ENCODE measurements at regions not wholly inside any gene's neighbourhood (a gene's known extent, or its start where the extent isn't known, plus 50 kb on each side); places are given as distances from the start of the nearest gene placed in this dataset.

DNA sequence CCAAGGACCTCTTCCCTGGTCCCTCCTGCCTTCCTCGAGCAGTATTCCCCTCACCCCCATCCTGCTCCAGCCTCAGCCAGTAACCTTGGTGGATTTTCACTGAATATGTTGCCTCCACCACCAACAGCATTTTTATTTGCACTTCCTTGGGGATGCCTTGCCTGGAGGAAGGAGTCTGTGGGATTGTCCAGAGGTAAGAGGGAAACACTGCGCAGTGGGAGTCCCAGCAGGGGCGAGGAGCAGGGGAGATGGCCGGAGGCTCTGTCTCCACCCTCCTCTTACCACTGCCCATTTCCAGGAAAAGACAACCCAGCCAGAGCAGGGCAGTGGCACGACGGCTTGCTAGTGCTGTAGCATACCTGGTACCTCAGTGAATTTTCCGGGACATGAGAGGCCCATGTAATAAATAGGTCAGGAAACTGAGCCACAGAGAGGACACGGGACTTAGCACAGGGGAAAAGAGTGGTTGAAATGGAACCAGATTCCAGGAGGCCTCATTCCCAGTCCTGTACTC lies 388.2 kb upstream of the PODXL start:
- BruUV-seq (replicated peaks), result no TSS peak
- no peak overlapping the region for H3K4me3 ChIP-seq
- H4K20me1 ChIP-seq (ENCODE audit: insufficient read depth), result no peaks in the 10 kb centered on the region
- no peaks in the 10 kb centered on the region; the same call in 1 of the 2 replicates for H3F3A ChIP-seq (ENCODE audit: insufficient read depth, low read depth)
- intact Hi-C loops (cut with micrococcal nuclease; ENCODE audit: unreplicated experiment), result loop anchor here (1.0 to 5.0 kb wide), 6 partner anchors 83 to 636 kb away; no protein-coding TSS in a partner anchor
- no peaks in the 10 kb centered on the region for H3K36me3 ChIP-seq (ENCODE audit: low read depth)
- CTCF ChIA-PET, result interaction anchor here (0.6 to 1.3 kb wide), 4 partner anchors 104 to 576 kb away, joined by 3 to 9 read pairs (median 4); no protein-coding TSS in a partner anchor
- POLR2A ChIA-PET (ENCODE audit: unreplicated experiment), result no interaction called here
- no peak for TF ChIP-seq EZH2 (IDR thresholded peaks at IDR 0.05; ENCODE audit: low read depth)
- TF ChIP-seq, protein P1, sequence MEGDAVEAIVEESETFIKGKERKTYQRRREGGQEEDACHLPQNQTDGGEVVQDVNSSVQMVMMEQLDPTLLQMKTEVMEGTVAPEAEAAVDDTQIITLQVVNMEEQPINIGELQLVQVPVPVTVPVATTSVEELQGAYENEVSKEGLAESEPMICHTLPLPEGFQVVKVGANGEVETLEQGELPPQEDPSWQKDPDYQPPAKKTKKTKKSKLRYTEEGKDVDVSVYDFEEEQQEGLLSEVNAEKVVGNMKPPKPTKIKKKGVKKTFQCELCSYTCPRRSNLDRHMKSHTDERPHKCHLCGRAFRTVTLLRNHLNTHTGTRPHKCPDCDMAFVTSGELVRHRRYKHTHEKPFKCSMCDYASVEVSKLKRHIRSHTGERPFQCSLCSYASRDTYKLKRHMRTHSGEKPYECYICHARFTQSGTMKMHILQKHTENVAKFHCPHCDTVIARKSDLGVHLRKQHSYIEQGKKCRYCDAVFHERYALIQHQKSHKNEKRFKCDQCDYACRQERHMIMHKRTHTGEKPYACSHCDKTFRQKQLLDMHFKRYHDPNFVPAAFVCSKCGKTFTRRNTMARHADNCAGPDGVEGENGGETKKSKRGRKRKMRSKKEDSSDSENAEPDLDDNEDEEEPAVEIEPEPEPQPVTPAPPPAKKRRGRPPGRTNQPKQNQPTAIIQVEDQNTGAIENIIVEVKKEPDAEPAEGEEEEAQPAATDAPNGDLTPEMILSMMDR (conservative IDR thresholded peaks at IDR 0.05), result no peak
- 0 out of 2 replicates have a peak, but pooled peaks cover 11% of the 10 kb centered on the region for H3K4me1 ChIP-seq (replicated peaks; ENCODE audit: insufficient read depth)
- no peaks in the 10 kb centered on the region; the same call in 1 of the 2 replicates for H3K9me3 ChIP-seq (ENCODE audit: insufficient read depth, low read depth)
- H2AFZ ChIP-seq, result no peak overlapping the region
- no peaks in the 10 kb centered on the region for H3K9me2 ChIP-seq (ENCODE audit: insufficient read depth)
- DNase-seq, result no peak
- peaks cover 57% of the 10 kb centered on the region for H3K27me3 ChIP-seq (ENCODE audit: insufficient read depth, low read depth)
- no peak overlapping the region for H3K27ac ChIP-seq
- no peak overlapping the region for H3K4me2 ChIP-seq
- H3K79me2 ChIP-seq (ENCODE audit: low read depth), result no peaks in the 10 kb centered on the region

DNA sequence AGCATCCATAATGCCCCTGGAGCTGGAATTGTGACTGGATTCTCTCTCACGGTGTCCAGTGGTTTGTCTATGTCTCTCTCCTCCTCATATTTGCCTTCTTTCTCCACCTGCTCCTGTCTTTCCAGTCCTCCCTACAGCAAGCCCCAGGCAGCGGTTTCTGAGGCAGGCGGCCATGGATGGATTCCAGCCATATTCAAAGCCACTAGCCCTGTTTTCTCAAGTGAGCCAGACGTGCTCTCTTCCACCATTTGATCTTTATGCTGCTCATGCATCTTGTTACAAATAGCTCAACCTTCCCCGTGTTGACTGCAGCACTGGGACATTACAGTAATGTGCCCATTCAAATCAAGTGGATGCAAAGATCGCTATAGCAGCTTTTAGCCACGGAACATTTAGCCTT lies 387.2 kb upstream of the PODXL start:
- intact Hi-C loops (cut with micrococcal nuclease; ENCODE audit: unreplicated experiment), result loop anchor here (2.0 kb wide), 1 partner anchor 375 kb away; no protein-coding TSS in a partner anchor
- no peaks in the 10 kb centered on the region; the same call in 1 of the 2 replicates for H3K9me3 ChIP-seq (ENCODE audit: insufficient read depth, low read depth)
- no peak overlapping the region for H3K4me3 ChIP-seq
- no peaks in the 10 kb centered on the region for H4K20me1 ChIP-seq (ENCODE audit: insufficient read depth)
- ChIA-PET CTCF (no interaction called here), POLR2A (ENCODE audit: unreplicated experiment) (no interaction called here)
- H3F3A ChIP-seq (ENCODE audit: insufficient read depth, low read depth), result no peaks in the 10 kb centered on the region; the same call in 1 of the 2 replicates
- H3K27me3 ChIP-seq (ENCODE audit: insufficient read depth, low read depth), result peaks cover 62% of the 10 kb centered on the region
- TF ChIP-seq, protein P1 (conservative IDR thresholded peaks at IDR 0.05), result no peak
- TF ChIP-seq EZH2 (IDR thresholded peaks at IDR 0.05; ENCODE audit: low read depth), result no peak
- H3K79me2 ChIP-seq (ENCODE audit: low read depth), result no peaks in the 10 kb centered on the region
- H3K27ac ChIP-seq, result no peak overlapping the region
- BruUV-seq (replicated peaks), result no TSS peak
- H3K4me1 ChIP-seq (replicated peaks; ENCODE audit: insufficient read depth), result 0 out of 2 replicates have a peak, but pooled peaks cover 6% of the 10 kb centered on the region
- no peaks in the 10 kb centered on the region for H3K9me2 ChIP-seq (ENCODE audit: insufficient read depth)
- no peak overlapping the region for H3K4me2 ChIP-seq
- H2AFZ ChIP-seq, result no peak overlapping the region
- no peak for DNase-seq
- H3K36me3 ChIP-seq (ENCODE audit: low read depth), result no peaks in the 10 kb centered on the region

DNA sequence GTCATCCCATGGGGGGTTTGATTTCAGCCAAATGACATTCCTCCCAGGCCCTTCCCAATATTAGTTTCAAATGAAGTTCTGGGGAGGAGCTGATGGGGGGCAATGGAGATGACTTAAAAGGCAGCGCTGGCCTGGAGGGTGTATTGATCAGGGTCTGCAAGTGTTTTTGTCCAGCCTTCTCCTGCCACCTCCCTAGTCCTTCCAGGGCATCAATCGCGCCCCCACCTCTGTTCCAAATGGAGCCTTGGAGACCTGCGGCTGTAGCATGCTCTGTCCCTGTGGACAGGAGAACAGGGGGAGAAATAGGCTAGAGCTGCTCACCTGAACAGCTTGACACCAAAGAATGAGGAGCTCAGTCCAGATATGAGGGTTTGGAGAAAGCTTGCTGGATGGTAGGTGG lies 386.8 kb upstream of the PODXL start:
- Histone ChIP-seq H3K27ac (no peak overlapping the region), H3K4me2 (no peak overlapping the region), H3K27me3 (ENCODE audit: insufficient read depth, low read depth) (peaks cover 65% of the 10 kb centered on the region), H3K4me3 (no peak overlapping the region), H3K9me2 (ENCODE audit: insufficient read depth) (no peaks in the 10 kb centered on the region), H2AFZ (no peak overlapping the region), H3K4me1 (replicated peaks; ENCODE audit: insufficient read depth) (0 out of 2 replicates have a peak, but pooled peaks cover 2% of the 10 kb centered on the region), H3F3A (ENCODE audit: insufficient read depth, low read depth) (no peaks in the 10 kb centered on the region), H3K36me3 (ENCODE audit: low read depth) (no peaks in the 10 kb centered on the region), H3K79me2 (ENCODE audit: low read depth) (no peaks in the 10 kb centered on the region), H4K20me1 (ENCODE audit: insufficient read depth) (no peaks in the 10 kb centered on the region), H3K9me3 (ENCODE audit: insufficient read depth, low read depth) (no peaks in the 10 kb centered on the region; the same call in 1 of the 2 replicates)
- DNase-seq, result no peak
- BruUV-seq (replicated peaks), result no TSS peak
- TF ChIP-seq, protein P1 (conservative IDR thresholded peaks at IDR 0.05), result no peak
- no peak for TF ChIP-seq EZH2 (IDR thresholded peaks at IDR 0.05; ENCODE audit: low read depth)
- CTCF ChIA-PET, result interaction anchor here (0.6 kb wide), 1 partner anchor 93 kb away, joined by 3 read pairs; no protein-coding TSS in a partner anchor
- POLR2A ChIA-PET (ENCODE audit: unreplicated experiment), result no interaction called here
- intact Hi-C loops (cut with micrococcal nuclease; ENCODE audit: unreplicated experiment), result no loop called here
